ENCODE measurements at regions not wholly inside any gene's neighbourhood (a gene's known extent, or its start where the extent isn't known, plus 50 kb on each side); places are given as distances from the start of the nearest gene placed in this dataset.
"Not testable (repeated sequence)": the region's sequence is repeated elsewhere in the genome, so short reads cannot be mapped to it uniquely, and the experiment has no call there.

- H3K18ac ChIP-seq (ENCODE audit: extremely low read depth, low read length); H3K79me1 ChIP-seq (ENCODE audit: low read depth, low read length); H3K4me3 ChIP-seq (ENCODE audit: extremely low read depth in 1 of 4, insufficient read depth in 2 of 4, low read depth in 3 of 4, low read length in 4 of 4); H3K56ac ChIP-seq (replicated peaks; ENCODE audit: insufficient read length, low read depth, low read length); H2BK15ac ChIP-seq (ENCODE audit: low read length); H2BK20ac ChIP-seq (ENCODE audit: low read length); H3K9ac ChIP-seq (replicated peaks in 1 of 4; ENCODE audit: extremely low read depth in 1 of 4, low read depth in 3 of 4, low read length in 3 of 4); H4K5ac ChIP-seq (ENCODE audit: insufficient read length, low read depth, low read length); H2BK5ac ChIP-seq (ENCODE audit: low read depth, low read length); H2AK5ac ChIP-seq (ENCODE audit: low read depth, low read length); H4K91ac ChIP-seq (replicated peaks; ENCODE audit: insufficient read length, low read length); FAIRE-seq; POLR2A ChIA-PET (ENCODE audit: partially characterized antibody); H4K20me1 ChIP-seq (replicated peaks in 1 of 2; ENCODE audit: control insufficient read depth in 1 of 2, insufficient read depth in 2 of 2, low read length in 2 of 2); H3K79me2 ChIP-seq (ENCODE audit: control insufficient read depth in 1 of 2, insufficient read depth in 2 of 2, low read length in 2 of 2); DNase-seq (ENCODE audit: low read depth in 1 of 2, low spot score in 2 of 2); H3K4ac ChIP-seq (replicated peaks; ENCODE audit: insufficient read length, low read depth, low read length); H3K27me3 ChIP-seq (replicated peaks in 1 of 4; ENCODE audit: control insufficient read depth in 3 of 4, extremely low read depth in 1 of 4, insufficient read depth in 3 of 4, low read length in 3 of 4); H3K36me3 ChIP-seq (ENCODE audit: control insufficient read depth in 2 of 4, insufficient read depth in 4 of 4, low read length in 3 of 4); H4K8ac ChIP-seq (ENCODE audit: extremely low read depth, insufficient read depth, low read length); H3K4me2 ChIP-seq (ENCODE audit: insufficient read depth in 1 of 2, low read depth in 2 of 2, low read length in 2 of 2); H3K23ac ChIP-seq (ENCODE audit: insufficient read length); H3K27ac ChIP-seq (ENCODE audit: low read depth, low read length); H3K23me2 ChIP-seq (ENCODE audit: low read depth, low read length); CTCF ChIA-PET (ENCODE audit: partially characterized antibody); H3K4me1 ChIP-seq (replicated peaks in 1 of 4; ENCODE audit: control insufficient read depth in 3 of 4, insufficient read depth in 4 of 4, low read length in 3 of 4); H2AFZ ChIP-seq (ENCODE audit: low read length); H2BK120ac ChIP-seq (replicated peaks; ENCODE audit: low read depth, low read length); H3K9me3 ChIP-seq (ENCODE audit: insufficient read depth in 2 of 2, low read depth in 1 of 2, low read length in 1 of 2); H2BK12ac ChIP-seq (ENCODE audit: low read depth, low read length); H3K14ac ChIP-seq (ENCODE audit: insufficient read length): not testable (repeated sequence)
- WGBS, 2 experiments (ENCODE audit: extremely low coverage in 1 of 2, insufficient coverage in 1 of 2, insufficient read length in 1 of 2, insufficient replicate concordance in 2 of 2, low coverage in 1 of 2, low lambda C conversion rate in 2 of 2, missing lambda C conversion rate in 1 of 2) = 82% methylated on average over 5 of the region's 5 CpGs; no CpG with 5 or more reads in 1 of the 2 experiments
- TF ChIP-seq EP300 (IDR thresholded peaks at IDR 0.05; ENCODE audit: borderline replicate concordance in 1 of 2, low read depth in 2 of 2, low read length in 2 of 2) = peak in 1 of 2 experiments; percentile 37; a peak in 1 of 3 replicates
These were observed 173.1 kb upstream of the CCZ1B start for GRCh38 chr7:6999067-6999666.
